ENCODE measurements at regions not wholly inside any gene's neighbourhood (a gene's known extent, or its start where the extent isn't known, plus 50 kb on each side); places are given as distances from the start of the nearest gene placed in this dataset.

- TF ChIP-seq CTCF (IDR thresholded peaks at IDR 0.05) (no peak), POLR2A (IDR thresholded peaks at IDR 0.05; ENCODE audit: low read depth) (no peak)
These were observed 253.0 kb upstream of the NCKAP5 start for GRCh38 chr2:133821107-133821760.

Measured in esophagus muscularis mucosa (tissue), 3 donors.